ENCODE measurements at regions not wholly inside any gene's neighbourhood (a gene's known extent, or its start where the extent isn't known, plus 50 kb on each side); places are given as distances from the start of the nearest gene placed in this dataset.

- TF ChIP-seq EZH2 (IDR thresholded peaks at IDR 0.05; ENCODE audit: borderline replicate concordance, low read depth, low read length, poor library complexity, severe bottlenecking) (no peak), CTCF (conservative IDR thresholded peaks at IDR 0.05; ENCODE audit: low read depth, low read length) (no peak)
Observed at GRCh38 chr1:2914702-2915101, 106.6 kb upstream of the ACTRT2 start.
